Ovary (tissue), 7 donors: ENCODE measurements at regions not wholly inside any gene's neighbourhood (a gene's known extent, or its start where the extent isn't known, plus 50 kb on each side); places are given as distances from the start of the nearest gene placed in this dataset.
A peak's percentile ranks its signal among the peaks of the same experiment; 100 is the strongest.

Experiments used
- DNase-seq, 5 donors: peaks; one replicate each; pipeline ENCODE4 v3.0.0-alpha.2; 2019 to 2020
- H3K27ac ChIP-seq, 2 donors: fragments of 200-600 bp; one replicate each; pipeline versions ENCODE4 v1.5.1 to v1.8.0; 2019 to 2022
- H3K27me3 ChIP-seq: fragments of 200-600 bp; one replicate; pipeline ENCODE4 v1.8.0; 2022
- H3K36me3 ChIP-seq: fragments of 200-600 bp; sonication (generic); one replicate; pipeline ENCODE4 v1.5.1; 2019
- H3K4me1 ChIP-seq: one replicate; pipeline ENCODE4 v1.8.1; 2013; ENCODE audit warnings: mild to moderate bottlenecking, moderate library complexity; ENCODE audit not compliant: insufficient read depth
- H3K4me3 ChIP-seq: fragments of 200-600 bp; sonication (generic); one replicate; pipeline ENCODE4 v1.5.1; 2017
- H3K9me3 ChIP-seq, 2 donors: fragments of 200-600 bp in 1 of 2; sonication (generic) in 1 of 2; one replicate each; pipeline versions ENCODE4 v1.5.1 to v1.8.1; 2013 to 2019; ENCODE audit warnings: mild to moderate bottlenecking in 1 of 2, moderate library complexity in 1 of 2
- EP300 ChIP-seq: sonication (generic); formaldehyde crosslinking; IDR thresholded peaks from one replicate; pipeline ENCODE4 v1.6.1; 2017; ENCODE audit warnings: antibody characterized with exemption
- POLR2A ChIP-seq: fragments of 450-650 bp; IDR thresholded peaks from one replicate; pipeline ENCODE4 v1.6.1; 2017; ENCODE audit warnings: antibody characterized with exemption, mild to moderate bottlenecking, moderate library complexity
- WGBS, 3 donors: extraction: QIAGEN DNeasy Blood & Tissue Kit in 1 of 3; methylation state at CpG; one replicate each; pipeline versions ENCODE4 v1.1.5 to v1.1.7; 2013 to 2017; 5-methylcytosine and 5-hydroxymethylcytosine counted together
- intact Hi-C, 4 donors: fragments of 100-400 bp; cut with DNase I; formaldehyde crosslinking; loops; one replicate each; pipeline versions ENCODE4 v1.11.0 to v1.15.1; 2022 to 2023
- TF ChIP-seq, protein P1 (sequence below), 3 donors: fragments of 450-650 bp in 2 of 3; fragments of 200-600 bp in 1 of 3; IDR thresholded peaks; one replicate each; pipeline versions ENCODE4 v1.5.1 to v1.8.0; 2016 to 2022; ENCODE audit warnings: antibody characterized with exemption in 3 of 3, mild to moderate bottlenecking in 1 of 3
- donor health status: DM: no; HTN: no; CAD: no; lungs with moderate emphysema.
- donor health status: DM: no; HTN: no; CAD: no.
- donor health status: Bipolar disorder and iron deficiency.
- donor health status: DM: no; HTN: no; CAD: no.
- donor health status: DM: yes; HTN: yes; CAD: no.

DNA sequence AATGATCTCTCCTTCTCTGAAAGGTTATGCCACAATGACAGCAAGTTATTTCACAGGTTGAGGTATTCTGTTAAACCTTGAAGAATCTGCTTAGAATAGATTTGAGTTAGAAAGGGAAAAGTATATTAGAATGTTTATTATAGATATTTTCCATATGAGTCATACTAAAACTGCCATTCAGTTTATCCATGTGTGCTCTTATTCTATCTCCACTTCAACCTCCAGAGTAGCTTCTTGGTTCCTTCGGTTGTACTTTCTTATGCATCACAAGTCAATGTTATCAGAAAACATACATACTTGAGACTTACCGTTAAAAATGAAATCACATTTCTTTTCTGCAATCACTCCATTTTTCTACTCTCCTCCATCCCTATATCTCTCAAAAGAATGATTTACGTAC is 197.7 kb downstream of the BCAT1 start:
- no peaks in the 10 kb centered on the region for H3K36me3 ChIP-seq
- no peaks in the 10 kb centered on the region for H3K27me3 ChIP-seq
- no peaks in the 10 kb centered on the region for H3K9me3 ChIP-seq
- no peak overlapping the region for H3K4me3 ChIP-seq
- WGBS, 3 donors: 81 to 86% (median 85%) methylated on average over 3 of the region's 3 CpGs
- H3K4me1 ChIP-seq: peaks cover 1% of the 10 kb centered on the region
- no peak overlapping the region for H3K27ac ChIP-seq
- TF ChIP-seq POLR2A (no peak), EP300 (no peak)
- TF ChIP-seq, protein P1, sequence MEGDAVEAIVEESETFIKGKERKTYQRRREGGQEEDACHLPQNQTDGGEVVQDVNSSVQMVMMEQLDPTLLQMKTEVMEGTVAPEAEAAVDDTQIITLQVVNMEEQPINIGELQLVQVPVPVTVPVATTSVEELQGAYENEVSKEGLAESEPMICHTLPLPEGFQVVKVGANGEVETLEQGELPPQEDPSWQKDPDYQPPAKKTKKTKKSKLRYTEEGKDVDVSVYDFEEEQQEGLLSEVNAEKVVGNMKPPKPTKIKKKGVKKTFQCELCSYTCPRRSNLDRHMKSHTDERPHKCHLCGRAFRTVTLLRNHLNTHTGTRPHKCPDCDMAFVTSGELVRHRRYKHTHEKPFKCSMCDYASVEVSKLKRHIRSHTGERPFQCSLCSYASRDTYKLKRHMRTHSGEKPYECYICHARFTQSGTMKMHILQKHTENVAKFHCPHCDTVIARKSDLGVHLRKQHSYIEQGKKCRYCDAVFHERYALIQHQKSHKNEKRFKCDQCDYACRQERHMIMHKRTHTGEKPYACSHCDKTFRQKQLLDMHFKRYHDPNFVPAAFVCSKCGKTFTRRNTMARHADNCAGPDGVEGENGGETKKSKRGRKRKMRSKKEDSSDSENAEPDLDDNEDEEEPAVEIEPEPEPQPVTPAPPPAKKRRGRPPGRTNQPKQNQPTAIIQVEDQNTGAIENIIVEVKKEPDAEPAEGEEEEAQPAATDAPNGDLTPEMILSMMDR (IDR thresholded peaks at IDR 0.05): no peak
- DNase-seq: no peak
- intact Hi-C loops: no loop called here

DNA sequence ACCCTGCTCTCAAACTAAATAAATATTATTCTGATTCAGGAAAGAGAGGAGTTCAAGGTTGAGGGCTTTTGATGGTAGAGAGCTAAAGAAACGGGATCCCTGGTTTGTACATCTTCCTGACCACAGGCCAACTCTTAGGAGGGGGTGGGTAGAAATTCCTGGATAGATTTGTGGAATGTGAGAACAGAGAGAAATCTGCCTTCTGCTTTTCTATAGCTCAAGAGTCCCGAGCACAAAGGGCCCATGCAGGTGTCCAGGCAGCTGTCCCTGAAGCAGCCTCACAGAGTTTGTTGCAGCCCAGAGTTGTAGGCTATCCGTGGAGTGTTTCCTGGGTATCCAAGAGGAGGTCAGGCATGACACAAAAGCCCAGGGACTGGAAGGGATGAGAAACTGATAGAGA is 198.6 kb downstream of the BCAT1 start:
- TF ChIP-seq EP300: no peak
- TF ChIP-seq, protein P1 (IDR thresholded peaks at IDR 0.05): no peak
- no peak for TF ChIP-seq POLR2A
- Histone ChIP-seq H3K4me1 (peaks cover 1% of the 10 kb centered on the region), H3K4me3 (no peak overlapping the region), H3K27ac (no peak overlapping the region), H3K36me3 (no peaks in the 10 kb centered on the region), H3K27me3 (no peaks in the 10 kb centered on the region), H3K9me3 (no peaks in the 10 kb centered on the region)
- DNase-seq: no peak
- 45 to 56% (median 49%) methylated on average over 3 of the region's 3 CpGs for WGBS, 3 donors
- intact Hi-C loops: no loop called here

DNA sequence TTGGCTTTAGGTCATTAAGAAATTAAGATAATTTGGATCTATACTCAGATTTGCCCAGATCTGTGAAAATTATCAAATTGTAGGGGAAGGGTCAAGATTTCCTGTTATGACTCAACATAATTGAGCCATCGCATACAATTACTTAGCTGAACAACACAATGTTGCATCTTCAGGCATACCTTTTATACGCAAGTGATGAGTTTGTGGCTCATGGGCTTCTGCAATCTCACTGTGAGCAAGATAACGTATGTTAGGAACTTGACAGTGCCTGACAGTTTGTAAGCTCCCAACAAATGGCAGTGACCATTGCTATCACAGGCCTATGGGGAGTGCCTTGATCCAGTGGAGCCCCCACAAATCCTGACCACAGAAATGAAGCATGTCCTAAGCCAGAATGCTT is 199.7 kb downstream of the BCAT1 start:
- H3K36me3 ChIP-seq: no peaks in the 10 kb centered on the region
- intact Hi-C loops: no loop called here

DNA sequence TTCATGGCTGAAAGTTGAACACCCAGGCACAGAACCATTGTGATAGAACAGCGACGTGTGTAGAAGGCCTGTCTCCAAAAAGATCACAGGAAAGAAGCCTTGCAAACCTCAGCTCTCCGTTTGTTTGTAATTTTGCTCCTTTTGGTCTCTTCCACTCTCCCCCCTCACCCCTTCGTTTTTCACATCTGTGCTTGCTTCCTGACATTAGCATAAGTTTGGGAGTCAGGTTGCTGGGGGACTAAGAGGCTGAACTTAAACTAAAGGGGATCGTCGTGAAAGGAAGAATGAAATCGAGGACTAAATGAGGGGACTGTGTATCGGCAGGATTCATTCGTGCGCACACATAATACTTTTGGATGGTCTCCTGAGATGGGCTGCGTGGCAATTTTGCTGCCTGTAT is 200.6 kb downstream of the BCAT1 start:
- H3K27me3 ChIP-seq: no peaks in the 10 kb centered on the region
- peaks cover 1% of the 10 kb centered on the region for H3K4me1 ChIP-seq
- no peak overlapping the region for H3K4me3 ChIP-seq
- 64 to 74% (median 74%) methylated on average over 11 of the region's 11 CpGs for WGBS, 3 donors
- no peak overlapping the region for H3K27ac ChIP-seq
- TF ChIP-seq, protein P1 (IDR thresholded peaks at IDR 0.05): no peak
- TF ChIP-seq EP300 (no peak), POLR2A (no peak)
- H3K9me3 ChIP-seq: no peaks in the 10 kb centered on the region
- DNase-seq: no peak
- no peaks in the 10 kb centered on the region for H3K36me3 ChIP-seq
- intact Hi-C loops: no loop called here

More for the DNA sequence above, 199.7 kb downstream of the BCAT1 start:
- Histone ChIP-seq H3K9me3 (no peaks in the 10 kb centered on the region), H3K4me3 (no peak overlapping the region), H3K4me1 (peaks cover 1% of the 10 kb centered on the region), H3K27me3 (no peaks in the 10 kb centered on the region), H3K27ac (no peak overlapping the region)
- TF ChIP-seq, protein P1 (IDR thresholded peaks at IDR 0.05): no peak
- TF ChIP-seq POLR2A (no peak), EP300 (no peak)
- no peak for DNase-seq
- 96 to 97% (median 97%) methylated on average over 3 of the region's 3 CpGs for WGBS, 3 donors

DNA sequence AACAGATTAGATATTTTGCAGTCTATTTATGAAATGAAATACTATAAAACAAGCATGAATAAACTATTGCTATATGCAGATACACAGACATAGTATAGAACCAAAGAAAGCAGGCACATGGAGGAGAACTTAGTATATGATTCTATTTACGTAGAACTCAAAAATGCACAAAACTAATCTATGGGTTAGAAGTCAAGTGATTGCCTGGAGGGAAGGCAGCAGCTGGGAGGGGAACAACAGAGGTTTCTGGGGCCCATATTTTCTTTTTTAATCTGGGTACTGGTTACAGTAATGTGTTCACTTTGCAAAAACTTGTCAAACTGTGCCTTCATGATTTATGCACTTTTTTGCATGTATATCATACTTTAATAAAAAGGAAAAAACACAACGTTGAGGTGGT is 202.0 kb downstream of the BCAT1 start:
- H3K36me3 ChIP-seq: no peaks in the 10 kb centered on the region
- H3K9me3 ChIP-seq: no peaks in the 10 kb centered on the region
- H3K27me3 ChIP-seq: no peaks in the 10 kb centered on the region
- H3K4me1 ChIP-seq: peaks cover 1% of the 10 kb centered on the region
- intact Hi-C loops: no loop called here
- TF ChIP-seq POLR2A (no peak), EP300 (no peak)
- TF ChIP-seq, protein P1 (IDR thresholded peaks at IDR 0.05): no peak
- H3K4me3 ChIP-seq: no peak overlapping the region
- WGBS, 3 donors: 25 to 41% (median 29%) methylated on average over 2 of the region's 2 CpGs
- H3K27ac ChIP-seq: peak overlapping the region in 1 of 2 donors; percentile 3
- DNase-seq: no peak
